ENCODE measurements at regions not wholly inside any gene's neighbourhood (a gene's known extent, or its start where the extent isn't known, plus 50 kb on each side); places are given as distances from the start of the nearest gene placed in this dataset.

DNA sequence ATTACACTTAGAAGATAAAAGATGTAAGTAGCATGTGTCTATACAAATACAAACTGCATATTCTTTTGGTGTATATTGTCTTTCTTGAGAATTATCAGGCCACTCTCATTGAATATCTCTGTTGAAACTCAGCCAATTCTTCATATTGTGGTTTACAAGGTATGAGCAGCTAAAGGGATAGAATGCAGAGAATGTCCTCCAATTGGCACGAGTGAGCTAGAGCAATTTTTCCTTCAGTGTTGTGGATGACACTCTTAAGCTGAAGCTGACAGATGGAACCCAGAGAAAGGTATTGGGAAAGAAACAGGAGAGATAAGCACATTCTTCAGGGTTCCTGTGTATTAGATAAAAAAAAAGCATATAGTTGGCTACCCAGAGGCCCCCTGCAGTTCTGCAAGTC, 453.1 kb downstream of the EPHA3 start (continued):
- TF ChIP-seq EP400 (IDR thresholded peaks at IDR 0.05) (no peak), ZNF445 (CRISPR knock-in tag; IDR thresholded peaks at IDR 0.05; ENCODE audit: low read depth) (no peak), BDP1 (IDR thresholded peaks at IDR 0.05; ENCODE audit: insufficient read depth, insufficient read length) (no peak), MTA2 (IDR thresholded peaks at IDR 0.05; ENCODE audit: low read depth) (no peak), ELF2 (CRISPR knock-in tag; IDR thresholded peaks at IDR 0.05) (no peak), KDM5B (IDR thresholded peaks at IDR 0.05; ENCODE audit: insufficient replicate concordance, low read depth, low read length) (no peak), CREM (IDR thresholded peaks at IDR 0.05; ENCODE audit: low read depth) (no peak), POLR2AphosphoS2 (IDR thresholded peaks at IDR 0.05; ENCODE audit: low read length) (no peak), TSC22D4 (tag; IDR thresholded peaks at IDR 0.05) (no peak)
- TF ChIP-seq, protein P1, sequence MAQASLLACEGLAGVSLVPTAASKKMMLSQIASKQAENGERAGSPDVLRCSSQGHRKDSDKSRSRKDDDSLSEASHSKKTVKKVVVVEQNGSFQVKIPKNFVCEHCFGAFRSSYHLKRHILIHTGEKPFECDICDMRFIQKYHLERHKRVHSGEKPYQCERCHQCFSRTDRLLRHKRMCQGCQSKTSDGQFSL (CRISPR knock-in tag; IDR thresholded peaks at IDR 0.05): no peak
- TF ChIP-seq, protein P1 (tag; IDR thresholded peaks at IDR 0.05): no peak
- TF ChIP-seq, protein P2, sequence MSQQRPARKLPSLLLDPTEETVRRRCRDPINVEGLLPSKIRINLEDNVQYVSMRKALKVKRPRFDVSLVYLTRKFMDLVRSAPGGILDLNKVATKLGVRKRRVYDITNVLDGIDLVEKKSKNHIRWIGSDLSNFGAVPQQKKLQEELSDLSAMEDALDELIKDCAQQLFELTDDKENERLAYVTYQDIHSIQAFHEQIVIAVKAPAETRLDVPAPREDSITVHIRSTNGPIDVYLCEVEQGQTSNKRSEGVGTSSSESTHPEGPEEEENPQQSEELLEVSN (IDR thresholded peaks at IDR 0.05; ENCODE audit: borderline replicate concordance in 1 of 2, extremely low read depth in 1 of 2, insufficient read depth in 1 of 2, insufficient read length in 1 of 2, low read depth in 1 of 2, low read length in 1 of 2, poor library complexity in 1 of 2, severe bottlenecking in 1 of 2): no peak
- TF ChIP-seq, protein P3, sequence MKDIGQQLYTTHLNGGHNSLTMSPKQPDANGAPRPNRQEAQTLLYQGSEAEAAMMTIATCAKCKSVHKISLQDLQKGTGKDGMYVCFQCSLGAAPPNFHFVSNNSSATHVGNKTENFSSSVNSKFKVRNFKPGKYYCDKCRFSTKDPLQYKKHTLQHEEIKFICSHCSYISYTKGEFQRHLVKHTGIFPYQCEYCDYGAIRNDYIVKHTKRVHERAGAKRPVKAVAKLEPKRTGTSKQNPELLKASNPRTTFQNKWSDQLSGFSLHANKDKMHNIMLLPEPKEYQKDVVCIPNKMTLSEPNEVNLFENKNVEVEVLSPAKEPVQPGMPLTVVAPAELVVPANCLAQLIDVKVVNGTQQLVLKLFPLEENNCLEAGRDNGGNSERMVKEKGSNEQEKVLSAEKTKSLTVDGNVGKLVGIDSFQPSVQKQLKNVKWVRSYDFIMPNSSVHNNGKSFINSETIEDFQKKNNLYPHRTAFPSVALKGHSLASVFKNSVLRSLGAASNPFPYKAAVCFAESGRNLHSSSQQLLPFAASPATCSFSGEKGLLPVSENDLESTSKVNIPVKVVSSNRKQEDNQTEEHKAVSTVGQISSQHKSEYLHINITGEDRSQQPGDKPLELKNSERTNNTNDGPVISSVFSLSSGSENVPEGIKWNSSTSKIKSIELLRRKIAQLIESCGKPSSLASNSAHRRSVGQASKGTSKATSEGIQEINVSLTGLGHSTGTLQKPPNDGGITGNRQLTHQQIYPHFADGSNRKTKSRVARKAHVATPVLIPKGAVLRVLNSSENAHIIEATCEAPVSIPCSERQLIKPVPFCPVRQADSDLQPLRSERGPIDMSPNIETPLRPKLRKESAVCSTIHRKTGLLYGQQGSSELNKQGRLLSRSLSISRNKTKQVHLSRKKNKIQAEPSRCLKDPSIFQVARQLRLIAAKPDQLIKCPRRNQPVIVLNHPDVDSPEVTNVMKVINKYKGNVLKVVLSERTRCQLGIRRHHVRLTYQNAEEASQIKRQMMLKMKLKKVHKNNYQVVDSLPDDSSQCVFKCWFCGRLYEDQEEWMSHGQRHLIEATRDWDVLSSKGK (CRISPR knock-in tag; IDR thresholded peaks at IDR 0.05): no peak
- TF ChIP-seq, protein P4, sequence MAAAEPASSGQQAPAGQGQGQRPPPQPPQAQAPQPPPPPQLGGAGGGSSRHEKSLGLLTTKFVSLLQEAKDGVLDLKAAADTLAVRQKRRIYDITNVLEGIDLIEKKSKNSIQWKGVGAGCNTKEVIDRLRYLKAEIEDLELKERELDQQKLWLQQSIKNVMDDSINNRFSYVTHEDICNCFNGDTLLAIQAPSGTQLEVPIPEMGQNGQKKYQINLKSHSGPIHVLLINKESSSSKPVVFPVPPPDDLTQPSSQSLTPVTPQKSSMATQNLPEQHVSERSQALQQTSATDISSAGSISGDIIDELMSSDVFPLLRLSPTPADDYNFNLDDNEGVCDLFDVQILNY (CRISPR knock-in tag; IDR thresholded peaks at IDR 0.05): no peak
